ENCODE measurements at regions not wholly inside any gene's neighbourhood (a gene's known extent, or its start where the extent isn't known, plus 50 kb on each side); places are given as distances from the start of the nearest gene placed in this dataset.

GRCh38 chr9:115941561-115942315, 211.9 kb upstream of the PAPPA start:
- DNase-seq (ENCODE audit: low read depth) = peak; percentile 66

DNA sequence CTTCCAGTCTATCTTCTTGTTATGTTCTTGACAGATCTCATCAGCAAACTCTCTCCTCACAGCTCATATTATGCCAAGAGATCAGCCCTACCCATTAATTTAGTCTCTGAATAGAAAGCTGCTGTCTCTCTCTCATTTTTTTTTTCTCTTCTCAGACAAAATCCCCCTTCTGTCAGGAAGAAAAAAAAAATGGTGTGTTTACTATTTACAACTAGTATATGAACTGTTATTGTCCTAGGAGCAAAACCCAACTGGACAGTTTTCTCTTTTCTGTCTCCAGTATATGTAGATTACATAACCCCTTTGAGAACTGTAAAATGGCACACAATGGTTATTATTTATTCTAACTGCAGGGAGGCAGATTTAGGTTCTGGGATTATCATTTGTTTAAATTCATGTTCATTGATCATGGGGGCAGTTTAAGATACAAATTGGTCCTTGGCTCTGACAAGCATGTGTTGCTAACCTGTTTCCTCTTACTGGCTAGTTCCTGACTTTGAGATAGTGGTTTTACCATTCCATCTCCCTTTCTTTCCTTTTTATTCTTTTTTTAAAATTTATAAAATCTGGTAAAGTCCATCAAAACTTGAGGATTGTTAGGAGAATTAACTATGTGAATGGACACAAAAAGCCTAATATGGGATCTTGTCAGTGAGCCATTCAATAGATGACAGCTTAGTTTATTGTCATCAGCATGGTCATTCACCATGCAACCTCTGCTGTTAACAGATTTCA, 210.0 kb upstream of the PAPPA start:
- DNase-seq (ENCODE audit: low read depth) = no peak

- DNase-seq (ENCODE audit: low read depth) = peak; percentile 10
These were observed 209.2 kb upstream of the PAPPA start for GRCh38 chr9:115944166-115944948.

- DNase-seq (ENCODE audit: low read depth) = no peak
These were observed 208.6 kb upstream of the PAPPA start for GRCh38 chr9:115945009-115945431.

DNA sequence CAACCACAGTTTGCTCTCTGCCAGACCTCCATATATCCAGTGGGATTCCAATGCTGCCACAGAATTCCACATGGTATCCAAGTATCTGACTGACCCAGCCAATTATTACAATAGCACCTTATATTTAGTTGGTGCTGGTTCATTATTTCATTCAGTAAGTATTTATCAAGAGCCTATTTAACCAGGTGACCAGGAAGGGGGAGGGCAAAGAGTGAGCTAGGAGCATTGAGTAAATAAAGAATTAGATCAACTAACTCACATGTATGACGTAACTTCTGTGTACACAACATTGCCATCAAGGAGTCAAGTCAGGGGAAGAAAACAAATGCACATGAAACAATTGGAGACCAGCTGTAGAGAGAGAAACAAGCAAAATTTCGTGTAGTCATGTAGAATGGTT, 207.1 kb upstream of the PAPPA start:
- DNase-seq (ENCODE audit: low read depth) = no peak

DNA sequence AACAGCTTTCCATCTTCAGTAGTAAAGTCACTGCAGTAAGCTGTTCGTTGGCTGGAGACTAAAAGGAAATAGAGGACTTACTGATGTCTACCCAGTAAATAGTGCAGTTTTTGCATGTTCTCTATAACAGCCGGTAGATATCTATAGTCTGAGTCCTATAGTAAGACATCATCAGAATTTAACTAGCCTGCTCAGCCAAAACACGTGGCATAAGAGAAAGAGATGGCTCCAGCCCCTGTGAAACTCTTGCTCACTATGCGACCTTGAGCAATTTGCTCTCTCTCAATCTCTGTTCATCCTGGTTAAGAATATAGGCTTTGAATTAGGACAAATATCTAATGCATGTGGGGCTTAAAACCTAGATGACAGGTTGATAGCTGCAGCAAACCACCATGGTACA, 201.6 kb upstream of the PAPPA start:
- no peak for DNase-seq (ENCODE audit: low read depth)

GRCh38 chr9:115952430-115953292, 200.9 kb upstream of the PAPPA start:
- peak; percentile 75 for DNase-seq (ENCODE audit: low read depth)

DNA sequence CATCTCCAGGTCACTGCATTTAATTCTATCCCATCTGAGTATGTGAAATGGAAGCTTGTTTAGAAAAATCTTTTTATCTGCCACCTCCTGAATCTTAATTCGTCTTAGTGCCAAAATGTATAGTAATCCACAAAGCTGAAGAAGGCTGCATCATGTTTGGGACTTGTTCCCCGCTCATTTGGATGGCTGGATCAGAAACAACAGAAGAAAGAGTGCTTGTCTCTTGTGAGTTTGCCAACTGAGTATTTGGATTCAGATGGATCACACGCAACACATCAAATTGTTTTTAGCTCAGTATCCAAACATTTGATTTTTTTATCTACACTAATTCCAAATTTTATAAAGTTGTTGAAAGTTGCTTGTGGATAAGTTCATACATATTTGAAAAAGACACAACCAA, 197.2 kb upstream of the PAPPA start:
- DNase-seq (ENCODE audit: low read depth) = no peak

DNA sequence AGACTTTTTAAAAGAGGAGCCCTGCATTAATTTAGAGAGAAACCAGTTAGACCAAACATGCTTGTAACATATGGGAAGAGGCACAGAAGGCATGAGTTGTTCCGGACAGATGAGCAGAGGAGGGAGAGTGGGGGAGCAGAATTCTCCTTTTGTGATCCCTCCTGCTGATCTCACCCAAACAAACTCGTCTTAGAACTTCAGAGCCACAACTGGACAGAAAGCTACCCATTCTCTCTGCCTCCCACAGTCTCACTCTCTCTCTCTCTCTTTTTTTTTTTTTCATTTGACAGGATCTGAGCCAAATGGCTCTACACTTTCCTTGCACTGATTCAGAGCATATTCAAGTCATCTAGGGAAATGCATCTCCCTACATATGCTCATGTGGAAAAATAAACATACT, 196.0 kb upstream of the PAPPA start:
- DNase-seq (ENCODE audit: low read depth) = no peak

DNA sequence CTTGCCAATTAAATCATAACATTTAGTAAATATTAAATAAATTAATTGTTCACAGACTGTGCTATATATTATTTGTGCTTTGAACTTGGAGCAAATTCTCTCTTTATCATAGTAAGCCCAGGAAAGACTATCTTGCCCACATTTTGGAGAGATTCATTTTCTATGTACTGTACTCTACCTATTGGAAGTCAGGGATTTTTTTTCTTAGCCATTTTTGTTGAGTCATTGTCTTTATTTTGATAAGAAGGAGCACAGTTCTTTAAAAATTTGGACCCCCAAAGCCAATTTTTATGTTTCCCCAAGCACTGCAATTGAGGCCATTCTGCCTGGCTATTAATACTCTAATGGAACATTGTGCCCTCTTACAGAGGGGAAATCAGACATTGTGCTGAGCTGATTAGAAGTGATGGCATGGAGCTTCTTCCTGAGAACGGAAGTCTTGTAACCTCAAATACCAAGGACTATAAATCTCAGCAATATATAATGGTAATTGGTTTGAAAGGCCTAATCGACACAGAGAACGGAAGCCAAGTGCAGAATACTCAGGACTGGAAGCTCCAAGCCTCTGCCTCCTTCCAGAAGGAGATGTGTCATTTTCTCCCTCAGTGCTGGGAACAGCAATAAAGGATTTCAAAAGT, 188.8 kb upstream of the PAPPA start:
- DNase-seq (ENCODE audit: low read depth) = peak; percentile 21

DNA sequence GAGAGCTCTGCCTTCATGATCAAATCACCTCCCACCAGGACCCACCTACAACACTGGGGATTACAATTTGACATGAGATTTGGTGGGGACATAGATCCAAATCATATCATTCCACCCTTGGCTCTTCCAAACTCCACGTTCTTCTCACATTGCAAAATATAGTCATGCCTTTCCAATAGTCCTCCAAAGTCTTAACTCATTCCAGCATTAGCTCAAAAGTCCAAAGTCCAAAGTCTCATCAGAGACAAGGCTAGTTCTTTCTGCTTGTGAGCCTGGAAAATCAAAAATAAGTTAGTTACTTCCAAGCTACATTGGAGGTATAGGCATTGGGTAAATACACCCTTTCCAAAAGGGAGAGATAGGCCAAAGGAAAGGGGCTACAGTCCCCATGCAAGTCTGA, 186.9 kb upstream of the PAPPA start:
- no peak for DNase-seq (ENCODE audit: low read depth)

DNA sequence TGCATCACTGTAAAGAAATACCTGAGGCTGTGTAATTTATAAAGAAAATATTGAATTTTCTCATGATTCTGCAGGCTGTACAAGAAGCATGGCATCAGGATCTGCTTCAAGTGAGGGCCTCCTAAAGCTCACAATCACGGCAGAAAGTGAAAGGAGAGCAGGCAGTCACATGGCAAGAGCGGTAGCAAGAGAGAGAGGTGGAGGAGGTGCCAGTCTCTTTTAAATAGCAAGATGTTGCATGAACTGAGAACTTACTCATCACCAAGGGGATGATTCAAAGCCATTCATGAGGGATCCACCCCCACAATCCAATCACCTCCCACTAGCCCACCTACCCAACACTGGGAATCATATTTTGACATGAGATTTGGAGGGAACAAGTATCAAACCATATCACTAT, 184.5 kb upstream of the PAPPA start:
- peak; percentile 65 for DNase-seq (ENCODE audit: low read depth)

GRCh38 chr9:115972362-115972761, 181.2 kb upstream of the PAPPA start:
- no peak for DNase-seq (ENCODE audit: low read depth)

- DNase-seq (ENCODE audit: low read depth) = no peak
These were observed 180.6 kb upstream of the PAPPA start for GRCh38 chr9:115972843-115973595.

- DNase-seq (ENCODE audit: low read depth) = no peak
These were observed 176.8 kb upstream of the PAPPA start for GRCh38 chr9:115976781-115977180.

DNA sequence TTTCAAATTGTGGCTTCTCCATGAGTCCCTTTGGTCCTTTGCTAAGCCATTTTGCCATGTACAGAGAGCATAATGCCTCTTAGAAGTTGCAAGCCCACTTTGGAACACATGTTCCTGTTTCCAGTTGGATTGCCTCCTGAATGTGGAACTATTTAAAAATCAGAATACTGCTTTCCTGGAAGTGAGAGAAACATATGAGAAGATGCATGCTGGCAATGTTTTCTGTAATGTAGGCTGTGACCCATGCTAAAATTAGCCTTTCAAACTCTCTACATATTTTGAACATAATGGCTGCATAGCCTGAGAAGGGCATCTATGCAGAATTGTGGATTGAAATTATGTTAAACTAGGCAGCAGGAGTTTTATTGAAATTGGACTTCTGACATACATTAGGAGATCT, 175.5 kb upstream of the PAPPA start:
- no peak for DNase-seq (ENCODE audit: low read depth)

DNA sequence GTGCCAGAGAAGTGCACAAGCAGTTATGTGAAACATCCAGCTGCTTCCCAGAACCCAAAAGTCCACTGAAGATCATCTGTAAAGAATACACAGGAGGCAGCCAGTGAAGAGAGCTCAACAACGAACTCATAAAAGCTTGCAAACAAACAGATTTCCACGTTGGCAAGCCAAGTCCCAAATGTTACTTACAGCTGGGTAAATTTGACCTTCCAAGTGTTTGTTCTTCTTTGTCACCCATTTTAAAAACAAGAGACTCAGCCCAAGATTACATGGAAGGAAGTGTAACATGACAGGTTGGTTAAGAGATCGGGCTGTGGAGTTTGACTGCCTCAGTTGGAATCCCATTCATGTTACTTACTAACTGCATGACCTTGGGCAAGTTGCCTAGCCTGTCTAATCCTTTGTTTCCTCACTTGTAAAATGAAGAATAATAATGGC, 174.9 kb upstream of the PAPPA start:
- peak; percentile 61 for DNase-seq (ENCODE audit: low read depth)

DNA sequence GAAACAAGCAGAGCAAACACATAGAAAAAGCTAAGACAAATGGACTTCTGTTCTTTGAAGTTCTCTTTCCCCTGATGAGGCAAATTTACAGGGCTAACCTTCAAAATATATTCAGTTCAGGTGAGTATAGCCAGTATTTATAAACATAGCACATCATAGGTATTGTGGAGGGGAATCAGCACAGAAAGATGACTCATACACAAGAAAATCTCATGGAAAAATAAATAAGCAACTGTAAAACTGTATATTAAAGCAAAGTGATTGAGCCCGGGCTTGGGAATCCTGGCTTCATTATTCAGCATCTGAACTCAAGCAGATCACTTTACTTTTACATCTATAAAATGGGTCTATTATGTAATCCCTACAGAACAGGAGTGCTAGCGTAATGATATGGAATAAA, 173.5 kb upstream of the PAPPA start:
- DNase-seq (ENCODE audit: low read depth) = no peak

DNA sequence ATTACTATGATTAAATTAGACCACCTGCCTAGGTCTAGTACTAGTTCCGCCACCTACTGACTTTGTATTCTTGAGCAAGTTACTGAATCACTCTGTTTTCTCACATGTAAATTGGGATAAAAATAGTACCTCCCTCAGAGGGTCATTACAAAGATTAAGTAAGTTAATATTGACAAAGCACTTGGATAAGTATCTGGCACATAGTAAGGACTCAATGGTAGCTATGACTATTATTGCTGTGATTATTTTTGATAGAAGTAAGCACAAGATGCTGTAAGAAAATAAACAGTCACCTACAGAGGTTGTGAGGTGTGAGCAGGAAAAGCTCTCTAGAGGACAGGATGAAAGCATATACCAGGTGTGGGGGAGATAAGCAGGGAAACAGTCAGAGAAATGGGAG, 173.1 kb upstream of the PAPPA start:
- no peak for DNase-seq (ENCODE audit: low read depth)

DNA sequence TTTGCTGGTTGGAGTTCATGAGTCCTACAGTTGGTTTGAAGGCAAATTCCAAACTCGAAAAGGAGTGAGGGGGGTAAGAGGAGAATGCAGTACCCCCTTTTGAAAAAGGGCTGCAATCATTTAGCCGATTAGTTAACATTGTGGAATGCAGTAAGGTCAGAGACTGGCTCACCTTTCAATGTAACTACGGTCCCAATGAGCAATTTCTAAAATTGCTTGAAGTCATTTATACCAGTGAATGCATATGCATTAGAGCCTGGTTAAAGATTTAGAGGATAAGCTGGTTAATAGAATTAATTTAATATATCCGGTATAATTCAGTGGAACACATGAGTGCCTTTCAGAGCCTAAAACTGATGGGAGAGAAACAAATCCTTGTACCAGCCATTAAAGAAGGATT, 172.6 kb upstream of the PAPPA start:
- no peak for DNase-seq (ENCODE audit: low read depth)
